ENCODE measurements at regions not wholly inside any gene's neighbourhood (a gene's known extent, or its start where the extent isn't known, plus 50 kb on each side); places are given as distances from the start of the nearest gene placed in this dataset.
"Not testable (repeated sequence)": the region's sequence is repeated elsewhere in the genome, so short reads cannot be mapped to it uniquely, and the experiment has no call there.

- Mint-ChIP-seq H3K9me3 (peaks cover 18% of the 10 kb centered on the region), H3K27ac (no peak overlapping the region)
Measured at GRCh38 chr5:111643499-111643898, 113.5 kb downstream of the NREP start.

GRCh38 chr5:111641533-111642233 lies 115.3 kb downstream of the NREP start:
- Mint-ChIP-seq H3K36me3 (ENCODE audit: low read depth) (peaks cover 2% of the 10 kb centered on the region), H3K4me1 (ENCODE audit: low read depth) (no peaks in the 10 kb centered on the region), H3K27me3 (ENCODE audit: low read depth) (no peaks in the 10 kb centered on the region), H3K9me3 (peaks cover 34% of the 10 kb centered on the region), H3K27ac (no peak overlapping the region), H3K4me3 (no peak overlapping the region)

More at GRCh38 chr5:111643499-111643898, 113.5 kb downstream of the NREP start:
- Mint-ChIP-seq H3K4me3 (no peak overlapping the region), H3K36me3 (ENCODE audit: low read depth) (peaks cover 2% of the 10 kb centered on the region), H3K27me3 (ENCODE audit: low read depth) (no peaks in the 10 kb centered on the region), H3K4me1 (ENCODE audit: low read depth) (no peaks in the 10 kb centered on the region)

GRCh38 chr5:111639912-111640311 lies 117.1 kb downstream of the NREP start:
- no peak overlapping the region for H3K4me3 Mint-ChIP-seq
- H3K4me1 Mint-ChIP-seq (ENCODE audit: low read depth) = no peaks in the 10 kb centered on the region
- H3K9me3 Mint-ChIP-seq = peaks cover 34% of the 10 kb centered on the region
- H3K36me3 Mint-ChIP-seq (ENCODE audit: low read depth) = peaks cover 2% of the 10 kb centered on the region
- H3K27me3 Mint-ChIP-seq (ENCODE audit: low read depth) = no peaks in the 10 kb centered on the region
- no peak overlapping the region for H3K27ac Mint-ChIP-seq

- no peak overlapping the region for H3K4me3 Mint-ChIP-seq
Measured at GRCh38 chr5:111636736-111637135, 120.3 kb downstream of the NREP start.

GRCh38 chr5:111635916-111636570 lies 121.0 kb downstream of the NREP start:
- H3K27me3 Mint-ChIP-seq (ENCODE audit: low read depth) = no peaks in the 10 kb centered on the region
- no peaks in the 10 kb centered on the region for H3K4me1 Mint-ChIP-seq (ENCODE audit: low read depth)
- no peak overlapping the region for H3K27ac Mint-ChIP-seq
- peaks cover 34% of the 10 kb centered on the region for H3K9me3 Mint-ChIP-seq
- H3K36me3 Mint-ChIP-seq (ENCODE audit: low read depth) = peaks cover 2% of the 10 kb centered on the region
- H3K4me3 Mint-ChIP-seq = no peak overlapping the region

More at GRCh38 chr5:111636736-111637135, 120.3 kb downstream of the NREP start:
- Mint-ChIP-seq H3K9me3 (peaks cover 34% of the 10 kb centered on the region), H3K4me1 (ENCODE audit: low read depth) (no peaks in the 10 kb centered on the region), H3K27me3 (ENCODE audit: low read depth) (no peaks in the 10 kb centered on the region), H3K27ac (no peak overlapping the region), H3K36me3 (ENCODE audit: low read depth) (peaks cover 2% of the 10 kb centered on the region)

GRCh38 chr5:111635151-111635902 lies 121.7 kb downstream of the NREP start:
- no peak overlapping the region for H3K4me3 Mint-ChIP-seq
- H3K36me3 Mint-ChIP-seq (ENCODE audit: low read depth) = peaks cover 2% of the 10 kb centered on the region
- no peaks in the 10 kb centered on the region for H3K4me1 Mint-ChIP-seq (ENCODE audit: low read depth)
- H3K27ac Mint-ChIP-seq = no peak overlapping the region
- H3K9me3 Mint-ChIP-seq = peaks cover 31% of the 10 kb centered on the region
- no peaks in the 10 kb centered on the region for H3K27me3 Mint-ChIP-seq (ENCODE audit: low read depth)

- no peaks in the 10 kb centered on the region for H3K4me1 Mint-ChIP-seq (ENCODE audit: low read depth)
- H3K36me3 Mint-ChIP-seq (ENCODE audit: low read depth) = peaks cover 2% of the 10 kb centered on the region
- no peak overlapping the region for H3K4me3 Mint-ChIP-seq
- peaks cover 3% of the 10 kb centered on the region for H3K9me3 Mint-ChIP-seq
- no peaks in the 10 kb centered on the region for H3K27me3 Mint-ChIP-seq (ENCODE audit: low read depth)
- H3K27ac Mint-ChIP-seq = no peak overlapping the region
Measured at GRCh38 chr5:111631328-111631727, 119.0 kb upstream of the STARD4 start.

GRCh38 chr5:111628901-111629300 lies 116.6 kb upstream of the STARD4 start:
- no peak overlapping the region for H3K27ac Mint-ChIP-seq
- H3K27me3 Mint-ChIP-seq (ENCODE audit: low read depth) = no peaks in the 10 kb centered on the region
- no peak overlapping the region for H3K4me3 Mint-ChIP-seq

GRCh38 chr5:111627862-111628261 lies 115.5 kb upstream of the STARD4 start:
- peaks cover 6% of the 10 kb centered on the region for H3K9me3 Mint-ChIP-seq
- H3K27me3 Mint-ChIP-seq (ENCODE audit: low read depth) = no peaks in the 10 kb centered on the region
- H3K36me3 Mint-ChIP-seq (ENCODE audit: low read depth) = peaks cover 4% of the 10 kb centered on the region
- no peaks in the 10 kb centered on the region for H3K4me1 Mint-ChIP-seq (ENCODE audit: low read depth)
- H3K4me3 Mint-ChIP-seq = no peak overlapping the region
- H3K27ac Mint-ChIP-seq = no peak overlapping the region

More at GRCh38 chr5:111628901-111629300, 116.6 kb upstream of the STARD4 start:
- Mint-ChIP-seq H3K4me1 (ENCODE audit: low read depth) (no peaks in the 10 kb centered on the region), H3K9me3 (peaks cover 6% of the 10 kb centered on the region), H3K36me3 (ENCODE audit: low read depth) (peaks cover 4% of the 10 kb centered on the region)

- peaks cover 6% of the 10 kb centered on the region for H3K9me3 Mint-ChIP-seq
- H3K27ac Mint-ChIP-seq = no peak overlapping the region
Measured at GRCh38 chr5:111626473-111627148, 114.3 kb upstream of the STARD4 start.

GRCh38 chr5:111618623-111619271 lies 106.4 kb upstream of the STARD4 start:
- H3K4me1 Mint-ChIP-seq (ENCODE audit: low read depth) = no peaks in the 10 kb centered on the region
- no peak overlapping the region for H3K27ac Mint-ChIP-seq
- no peak overlapping the region for H3K4me3 Mint-ChIP-seq
- H3K9me3 Mint-ChIP-seq = no peaks in the 10 kb centered on the region
- peaks cover 9% of the 10 kb centered on the region for H3K27me3 Mint-ChIP-seq (ENCODE audit: low read depth)
- no peaks in the 10 kb centered on the region for H3K36me3 Mint-ChIP-seq (ENCODE audit: low read depth)

More at GRCh38 chr5:111626473-111627148, 114.3 kb upstream of the STARD4 start:
- H3K4me1 Mint-ChIP-seq (ENCODE audit: low read depth) = no peaks in the 10 kb centered on the region
- no peak overlapping the region for H3K4me3 Mint-ChIP-seq
- H3K27me3 Mint-ChIP-seq (ENCODE audit: low read depth) = peaks cover 3% of the 10 kb centered on the region
- peaks cover 4% of the 10 kb centered on the region for H3K36me3 Mint-ChIP-seq (ENCODE audit: low read depth)

GRCh38 chr5:111615054-111615453 lies 102.7 kb upstream of the STARD4 start:
- Mint-ChIP-seq H3K36me3 (ENCODE audit: low read depth) (no peaks in the 10 kb centered on the region), H3K4me1 (ENCODE audit: low read depth) (no peaks in the 10 kb centered on the region), H3K27me3 (ENCODE audit: low read depth) (peaks cover 6% of the 10 kb centered on the region), H3K9me3 (peaks cover 8% of the 10 kb centered on the region), H3K27ac (no peak overlapping the region), H3K4me3 (no peak overlapping the region)

GRCh38 chr5:111612013-111612630 lies 99.8 kb upstream of the STARD4 start:
- H3K27ac Mint-ChIP-seq; H3K36me3 Mint-ChIP-seq (ENCODE audit: low read depth); H3K4me3 Mint-ChIP-seq; H3K9me3 Mint-ChIP-seq; H3K4me1 Mint-ChIP-seq (ENCODE audit: low read depth); H3K27me3 Mint-ChIP-seq (ENCODE audit: low read depth): not testable (repeated sequence)

Measured in T-helper 1 cell treated with Interleukin-12 subunit alpha and Interleukin-12 subunit beta and Interleukin-4 antibody, amounts not matched to agents 30 μg/mL and 1 μg/mL, for 36 hours (primary cell).